Erythroblast (primary cell): ENCODE measurements at regions not wholly inside any gene's neighbourhood (a gene's known extent, or its start where the extent isn't known, plus 50 kb on each side); places are given as distances from the start of the nearest gene placed in this dataset.

Experiments
- GATA1 ChIP-seq: IDR thresholded peaks from 2 replicates; pipeline ENCODE4 v1.6.1; 2011; ENCODE audit warnings: low read depth, mild to moderate bottlenecking, control low read depth, low read length, moderate library complexity
- POLR2A ChIP-seq: IDR thresholded peaks from 2 replicates; pipeline ENCODE4 v1.6.1; 2011; ENCODE audit warnings: mild to moderate bottlenecking, low read length

DNA sequence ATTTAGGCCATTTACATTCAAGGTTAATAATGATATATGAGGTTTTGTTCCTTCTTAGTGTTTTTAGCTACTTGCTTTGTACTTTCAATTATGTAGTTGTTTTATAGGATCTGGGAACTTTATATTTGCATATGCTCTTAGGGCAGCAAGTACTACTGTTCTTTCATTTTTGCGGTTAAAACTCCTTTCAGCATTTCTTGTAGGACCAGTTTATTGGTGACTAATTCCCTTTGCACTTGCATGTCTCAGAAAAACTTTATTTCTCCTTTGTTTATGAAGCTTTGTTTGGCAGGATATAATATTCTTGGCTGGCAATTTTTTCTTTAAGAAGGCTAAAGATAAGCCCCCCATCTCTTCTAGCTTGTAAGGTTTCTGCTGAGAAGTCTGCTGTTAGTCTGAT lies 131.3 kb upstream of the CDH8 start:
- TF ChIP-seq POLR2A = no peak
- no peak for TF ChIP-seq GATA1
